ENCODE measurements at regions not wholly inside any gene's neighbourhood (a gene's known extent, or its start where the extent isn't known, plus 50 kb on each side); places are given as distances from the start of the nearest gene placed in this dataset.

DNA sequence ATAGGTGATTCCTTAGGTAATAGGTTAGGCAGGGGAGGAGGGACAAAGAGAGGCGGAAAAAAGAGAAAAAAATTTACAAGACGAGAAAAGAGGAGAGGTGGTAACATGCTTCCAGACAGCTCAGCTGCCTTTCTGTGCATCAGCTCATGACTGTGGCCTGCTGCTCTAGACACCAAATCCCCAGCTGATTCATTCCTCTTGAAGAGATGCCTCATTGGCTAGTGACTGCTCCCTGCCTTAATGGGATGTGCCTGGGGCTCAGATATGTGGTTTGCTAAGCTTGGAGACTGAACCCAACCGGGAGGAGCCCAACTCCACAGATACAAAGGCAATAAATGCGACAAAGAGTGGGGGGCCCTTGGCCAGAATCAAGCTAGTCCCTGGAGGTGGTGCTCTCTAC lies 105.9 kb upstream of the FAM20A start:
- H3K9me3 ChIP-seq, result no peaks in the 10 kb centered on the region
- no peak for TF ChIP-seq POLR2A (IDR thresholded peaks at IDR 0.05)
- TF ChIP-seq, protein P1, sequence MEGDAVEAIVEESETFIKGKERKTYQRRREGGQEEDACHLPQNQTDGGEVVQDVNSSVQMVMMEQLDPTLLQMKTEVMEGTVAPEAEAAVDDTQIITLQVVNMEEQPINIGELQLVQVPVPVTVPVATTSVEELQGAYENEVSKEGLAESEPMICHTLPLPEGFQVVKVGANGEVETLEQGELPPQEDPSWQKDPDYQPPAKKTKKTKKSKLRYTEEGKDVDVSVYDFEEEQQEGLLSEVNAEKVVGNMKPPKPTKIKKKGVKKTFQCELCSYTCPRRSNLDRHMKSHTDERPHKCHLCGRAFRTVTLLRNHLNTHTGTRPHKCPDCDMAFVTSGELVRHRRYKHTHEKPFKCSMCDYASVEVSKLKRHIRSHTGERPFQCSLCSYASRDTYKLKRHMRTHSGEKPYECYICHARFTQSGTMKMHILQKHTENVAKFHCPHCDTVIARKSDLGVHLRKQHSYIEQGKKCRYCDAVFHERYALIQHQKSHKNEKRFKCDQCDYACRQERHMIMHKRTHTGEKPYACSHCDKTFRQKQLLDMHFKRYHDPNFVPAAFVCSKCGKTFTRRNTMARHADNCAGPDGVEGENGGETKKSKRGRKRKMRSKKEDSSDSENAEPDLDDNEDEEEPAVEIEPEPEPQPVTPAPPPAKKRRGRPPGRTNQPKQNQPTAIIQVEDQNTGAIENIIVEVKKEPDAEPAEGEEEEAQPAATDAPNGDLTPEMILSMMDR (IDR thresholded peaks at IDR 0.05), result no peak
- TF ChIP-seq EP300 (IDR thresholded peaks at IDR 0.05), result no peak
- no peak for TF ChIP-seq POLR2AphosphoS5 (IDR thresholded peaks at IDR 0.05)
- no peaks in the 10 kb centered on the region for H3K27me3 ChIP-seq
- intact Hi-C loops (cut with DNase I; ENCODE audit: low total_unique reads), result no loop called here
- H3K4me3 ChIP-seq, result no peak overlapping the region
- WGBS, 5 donors, result 75 to 97% (median 91%) methylated on average over 4 of the region's 4 CpGs
- H3K4me1 ChIP-seq, result no peaks in the 10 kb centered on the region
- peak overlapping the region in 3 of 5 donors; percentile 31 to 53 (median 45) for H3K27ac ChIP-seq
- no peaks in the 10 kb centered on the region for H3K36me3 ChIP-seq
- no peak for DNase-seq

DNA sequence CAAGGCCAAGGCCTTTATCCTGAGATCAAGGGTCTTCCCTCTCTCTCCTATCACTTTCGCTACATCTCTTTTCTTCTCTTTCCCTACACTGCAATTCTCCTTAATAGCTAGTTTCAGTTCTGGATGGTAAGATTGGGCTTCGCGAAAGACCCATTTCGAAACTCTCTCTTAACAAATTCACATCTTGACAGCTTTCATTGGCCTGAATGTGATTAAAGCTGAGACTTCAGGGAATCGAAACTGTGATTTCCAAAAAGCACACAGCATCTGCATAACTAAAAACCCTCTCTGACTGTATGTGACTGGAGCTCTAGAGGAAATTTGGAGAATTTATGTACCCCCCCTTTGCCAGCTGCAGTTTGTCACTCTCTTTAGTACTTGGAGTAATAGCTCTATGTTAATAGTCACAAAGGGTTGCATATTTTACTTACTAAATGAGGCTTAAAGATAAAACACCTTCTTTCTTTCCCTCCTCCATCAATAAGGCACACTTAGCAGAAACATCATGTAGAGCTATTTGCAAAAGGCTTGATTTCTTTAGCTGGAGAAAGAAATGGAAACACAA lies 105.3 kb upstream of the FAM20A start:
- H3K27ac ChIP-seq, result peak overlapping the region in 3 of 5 donors; percentile 31 to 53 (median 45)
- no peak for TF ChIP-seq POLR2A (IDR thresholded peaks at IDR 0.05)
- TF ChIP-seq EP300 (IDR thresholded peaks at IDR 0.05), result no peak
- no peak for TF ChIP-seq POLR2AphosphoS5 (IDR thresholded peaks at IDR 0.05)
- TF ChIP-seq, protein P1 (IDR thresholded peaks at IDR 0.05), result no peak
- intact Hi-C loops (cut with DNase I; ENCODE audit: low total_unique reads), result no loop called here

DNA sequence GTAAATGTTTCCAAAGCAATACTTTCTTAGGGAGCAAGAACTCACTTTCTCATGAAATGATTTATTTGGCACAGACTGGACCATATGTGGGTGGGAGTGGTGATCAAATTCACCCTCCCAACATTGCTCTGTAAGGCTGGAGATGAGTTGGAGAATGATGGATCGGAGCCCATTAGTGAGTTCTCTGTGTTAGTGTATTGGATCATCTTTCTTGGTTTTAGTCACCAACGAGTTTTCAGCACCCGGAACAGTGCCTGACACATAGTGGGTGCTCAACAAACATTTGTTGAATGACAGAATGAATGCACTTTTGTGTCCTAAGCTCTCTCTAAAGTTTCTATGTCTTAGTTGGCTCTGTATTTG lies 104.5 kb upstream of the FAM20A start:
- intact Hi-C loops (cut with DNase I; ENCODE audit: low total_unique reads), result no loop called here
- WGBS, 5 donors, result 71 to 85% (median 78%) methylated on average over 3 of the region's 3 CpGs
- H3K36me3 ChIP-seq, result no peaks in the 10 kb centered on the region
- peak overlapping the region in 3 of 5 donors; percentile 31 to 53 (median 32) for H3K27ac ChIP-seq
- no peaks in the 10 kb centered on the region for H3K27me3 ChIP-seq
- DNase-seq, result no peak
- H3K9me3 ChIP-seq, result no peaks in the 10 kb centered on the region
- peaks cover 0 to 9% (median 5%) of the 10 kb centered on the region in 4 donors for H3K4me1 ChIP-seq
- TF ChIP-seq POLR2A (IDR thresholded peaks at IDR 0.05), result no peak
- TF ChIP-seq, protein P1 (IDR thresholded peaks at IDR 0.05), result no peak
- no peak for TF ChIP-seq EP300 (IDR thresholded peaks at IDR 0.05)
- no peak for TF ChIP-seq POLR2AphosphoS5 (IDR thresholded peaks at IDR 0.05)
- H3K4me3 ChIP-seq, result no peak overlapping the region

More for the DNA sequence above, 105.3 kb upstream of the FAM20A start:
- no peaks in the 10 kb centered on the region for H3K9me3 ChIP-seq
- no peak for DNase-seq
- H3K4me1 ChIP-seq, result peaks cover 0 to 5% (median 3%) of the 10 kb centered on the region in 4 donors
- no peaks in the 10 kb centered on the region for H3K27me3 ChIP-seq
- WGBS, 5 donors, result 66 to 79% (median 72%) methylated on average over 5 of the region's 5 CpGs
- H3K4me3 ChIP-seq, result no peak overlapping the region
- no peaks in the 10 kb centered on the region for H3K36me3 ChIP-seq

DNA sequence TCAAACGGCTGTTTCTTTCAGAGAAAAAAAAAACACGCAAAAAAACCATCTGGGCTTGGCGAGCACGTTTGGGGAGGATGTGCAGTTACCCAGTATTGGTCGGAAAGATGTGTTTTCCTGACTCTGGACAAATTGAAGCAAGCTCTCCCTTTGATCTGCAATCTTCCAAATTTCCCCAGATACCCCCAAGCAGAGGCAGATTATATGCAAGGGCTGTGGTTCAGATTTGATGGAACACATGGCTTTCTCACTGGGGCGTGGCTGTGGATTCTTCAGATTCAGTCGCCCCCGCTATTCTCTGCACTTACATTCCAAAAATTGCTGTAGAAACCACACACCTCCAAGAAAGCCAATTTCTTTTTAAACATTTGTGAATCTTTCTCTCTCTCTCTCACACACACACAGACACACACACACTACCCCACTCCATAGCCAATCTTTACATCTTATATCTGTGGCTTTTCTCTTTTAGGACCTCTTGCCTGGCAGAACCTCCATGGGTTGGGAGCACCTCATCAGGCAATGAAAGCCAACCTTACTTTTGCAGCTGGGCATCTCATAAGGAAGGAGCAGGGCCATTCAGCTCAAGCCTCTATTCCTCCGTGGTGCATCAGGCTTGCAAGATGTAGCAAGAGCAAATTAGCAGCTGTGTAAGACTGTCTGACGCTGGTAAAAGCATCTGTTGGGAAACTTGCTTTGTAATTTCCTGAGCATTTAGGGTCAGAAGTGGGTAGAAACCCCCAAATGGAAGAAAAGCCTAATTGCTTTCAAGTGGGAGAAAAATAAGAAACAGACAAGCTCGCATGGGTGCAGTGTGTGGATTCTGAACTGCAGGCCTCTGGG lies 103.9 kb upstream of the FAM20A start:
- no peaks in the 10 kb centered on the region for H3K36me3 ChIP-seq
- H3K27me3 ChIP-seq, result no peaks in the 10 kb centered on the region
- H3K9me3 ChIP-seq, result no peaks in the 10 kb centered on the region
- intact Hi-C loops (cut with DNase I; ENCODE audit: low total_unique reads), result no loop called here
- TF ChIP-seq POLR2A (IDR thresholded peaks at IDR 0.05) (no peak), EP300 (IDR thresholded peaks at IDR 0.05) (no peak)
- TF ChIP-seq, protein P1 (IDR thresholded peaks at IDR 0.05), result no peak
- 69 to 85% (median 80%) methylated on average over 11 of the region's 11 CpGs for whole genome bisulfite sequencing, 5 donors
- DNase-seq, result peak in 1 of 2 donors; percentile 23
- H3K27ac ChIP-seq, result peak overlapping the region in 2 of 5 donors; percentile 32 to 53
- peaks cover 0 to 13% (median 5%) of the 10 kb centered on the region in 4 donors for H3K4me1 ChIP-seq
- H3K4me3 ChIP-seq, result no peak overlapping the region

Data from stomach (tissue), 8 donors.